GM10248 (cell line): ENCODE measurements at regions not wholly inside any gene's neighbourhood (a gene's known extent, or its start where the extent isn't known, plus 50 kb on each side); places are given as distances from the start of the nearest gene placed in this dataset.

Source experiments
- CTCF ChIA-PET: fragments of 300-600 bp; sonication (Branson Sonifier 250); formaldehyde crosslinking; extraction: SDS; loops from one replicate; lab custom pipeline; 2021; ENCODE audit warnings: antibody characterized with exemption; lab: Yijun Ruan, JAX
- POLR2A ChIA-PET: fragments of 350-650 bp; sonication (Branson Sonifier 250); formaldehyde crosslinking; extraction: SDS; loops from one replicate; lab custom pipeline; 2020; ENCODE audit warnings: antibody characterized with exemption; lab: Yijun Ruan, JAX
- DNase-seq: peaks from one replicate; pipeline ENCODE4 v3.0.0; 2012; ENCODE audit errors: extremely low spot score
- CTCF ChIP-seq: IDR thresholded peaks from 2 replicates; pipeline ENCODE4 v1.5.1; 2012; ENCODE audit warnings: mild to moderate bottlenecking, low read depth; ENCODE audit errors: extremely low read depth, missing control alignments, control extremely low read depth

- no peak for TF ChIP-seq CTCF
- ChIA-PET POLR2A (no interaction called here), CTCF (interaction anchor here (0.9 to 1.8 kb wide), 16 partner anchors 8 to 1418 kb away, joined by 3 to 8 read pairs (median 4); no protein-coding TSS in a partner anchor)
- no peak for DNase-seq
Observed at GRCh38 chr2:67845621-67846369, 217.0 kb downstream of the C1D start.

GRCh38 chr2:67846370-67847070 lies 216.3 kb downstream of the C1D start:
- peak; percentile 56 for TF ChIP-seq CTCF
- CTCF ChIA-PET = interaction anchor here (0.9 to 1.8 kb wide), 16 partner anchors 8 to 1419 kb away, joined by 3 to 8 read pairs (median 4); no protein-coding TSS in a partner anchor
- peak; percentile 49 for DNase-seq
- POLR2A ChIA-PET = no interaction called here

GRCh38 chr2:67848551-67849285 lies 214.1 kb downstream of the C1D start:
- POLR2A ChIA-PET = no interaction called here
- TF ChIP-seq CTCF = no peak
- no peak for DNase-seq
- CTCF ChIA-PET = interaction anchor here (0.7 to 1.6 kb wide), 2 partner anchors 9 to 14 kb away, joined by 3 to 4 read pairs; no protein-coding TSS in a partner anchor

DNA sequence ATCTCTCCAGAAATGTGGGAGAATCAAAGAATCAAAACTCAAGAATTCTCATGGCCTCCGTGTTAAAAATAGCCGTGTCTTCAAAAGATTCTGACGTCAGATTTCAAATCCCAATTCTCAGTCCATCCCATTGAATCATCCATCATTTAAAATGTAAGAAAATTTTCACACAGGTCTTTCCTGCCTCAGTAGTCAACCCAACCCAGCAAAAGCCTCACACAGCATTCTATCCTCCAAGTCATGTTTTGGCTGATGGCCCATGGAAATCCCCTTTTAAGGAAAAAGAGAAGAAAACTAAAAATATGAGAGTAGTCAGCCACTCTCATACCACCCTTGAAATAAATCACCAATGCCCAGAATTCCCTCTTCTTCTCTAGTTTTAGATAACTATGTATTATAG lies 211.8 kb downstream of the C1D start:
- no peak for DNase-seq
- POLR2A ChIA-PET = no interaction called here
- no peak for TF ChIP-seq CTCF
- CTCF ChIA-PET = interaction anchor here (1.2 kb wide), 1 partner anchor 10 kb away, joined by 3 read pairs; no protein-coding TSS in a partner anchor

GRCh38 chr2:67851956-67852824 lies 210.6 kb downstream of the C1D start:
- ChIA-PET POLR2A (no interaction called here), CTCF (interaction anchor here (0.7 to 1.7 kb wide), 4 partner anchors 10 to 16 kb away, joined by 3 to 4 read pairs (median 3); no protein-coding TSS in a partner anchor)
- TF ChIP-seq CTCF = no peak
- no peak for DNase-seq
